HG03575 (cell line): ENCODE measurements at regions not wholly inside any gene's neighbourhood (a gene's known extent, or its start where the extent isn't known, plus 50 kb on each side); places are given as distances from the start of the nearest gene placed in this dataset.
"Not testable (repeated sequence)": the region's sequence is repeated elsewhere in the genome, so short reads cannot be mapped to it uniquely, and the experiment has no call there.

Experiments used
- ATAC-seq: cut with Tn5 transposase; IDR thresholded peaks from one replicate; pipeline ENCODE4 v1.9.1; 2021; ENCODE audit not compliant: unreplicated experiment, insufficient number of reproducible peaks, low FRiP score; ENCODE audit errors: extremely low read depth

GRCh38 chr14:71399057-71399487 is 491.8 kb downstream of the PCNX1 start:
- ATAC-seq: peak; percentile 43

GRCh38 chr14:71400871-71401321 is 493.6 kb downstream of the PCNX1 start:
- ATAC-seq: no peak

GRCh38 chr14:71402415-71402814 is 495.2 kb downstream of the PCNX1 start:
- not testable (repeated sequence) for ATAC-seq

GRCh38 chr14:71403656-71404055 is 496.4 kb downstream of the PCNX1 start:
- ATAC-seq: no peak

GRCh38 chr14:71405676-71406075 is 498.4 kb downstream of the PCNX1 start:
- ATAC-seq: no peak

- no peak for ATAC-seq
These were observed 501.2 kb downstream of the PCNX1 start for GRCh38 chr14:71408362-71409030.

GRCh38 chr14:71410578-71411284 is 503.5 kb downstream of the PCNX1 start:
- no peak for ATAC-seq

- no peak for ATAC-seq
These were observed 504.0 kb downstream of the PCNX1 start for GRCh38 chr14:71411285-71411595.

GRCh38 chr14:71411738-71412137 is 504.5 kb downstream of the PCNX1 start:
- no peak for ATAC-seq

GRCh38 chr14:71414631-71415403 is 507.6 kb downstream of the PCNX1 start:
- no peak for ATAC-seq

GRCh38 chr14:71415404-71415690 is 508.1 kb downstream of the PCNX1 start:
- ATAC-seq: no peak

- ATAC-seq: no peak
These were observed 509.1 kb downstream of the PCNX1 start for GRCh38 chr14:71416392-71416791.

GRCh38 chr14:71418532-71419245 is 511.4 kb downstream of the PCNX1 start:
- no peak for ATAC-seq

GRCh38 chr14:71423481-71423880 is 508.7 kb upstream of the RGS6 start:
- ATAC-seq: no peak

- ATAC-seq: no peak
These were observed 507.3 kb upstream of the RGS6 start for GRCh38 chr14:71424941-71425340.

GRCh38 chr14:71426001-71426400 is 506.2 kb upstream of the RGS6 start:
- ATAC-seq: no peak

GRCh38 chr14:71429902-71430301 is 502.3 kb upstream of the RGS6 start:
- no peak for ATAC-seq

- ATAC-seq: no peak
These were observed 501.9 kb upstream of the RGS6 start for GRCh38 chr14:71430321-71430677.

- ATAC-seq: no peak
These were observed 501.4 kb upstream of the RGS6 start for GRCh38 chr14:71430678-71431376.
